GM12892 (cell line): ENCODE measurements at regions not wholly inside any gene's neighbourhood (a gene's known extent, or its start where the extent isn't known, plus 50 kb on each side); places are given as distances from the start of the nearest gene placed in this dataset.

Source experiments
- POLR2A ChIP-seq: IDR thresholded peaks from 2 replicates; pipeline ENCODE4 v1.6.1; 2011; ENCODE audit warnings: low read depth, low read length, control low read depth
- POLR2AphosphoS5 ChIP-seq: IDR thresholded peaks from 2 replicates; pipeline ENCODE4 v1.6.1; 2011; ENCODE audit warnings: low read depth, low read length, control low read depth
- TAF1 ChIP-seq: IDR thresholded peaks from 2 replicates; pipeline ENCODE4 v1.6.1; 2011; ENCODE audit warnings: low read depth, mild to moderate bottlenecking, control low read depth, low read length, borderline replicate concordance

GRCh38 chr10:24120646-24121045 lies 88.3 kb upstream of the KIAA1217 start:
- TF ChIP-seq POLR2AphosphoS5 = no peak
- no peak for TF ChIP-seq TAF1
- TF ChIP-seq POLR2A = no peak
